ENCODE measurements at regions not wholly inside any gene's neighbourhood (a gene's known extent, or its start where the extent isn't known, plus 50 kb on each side); places are given as distances from the start of the nearest gene placed in this dataset.

- TF ChIP-seq ELK1 (IDR thresholded peaks at IDR 0.05; ENCODE audit: low read depth, low read length) (no peak), EP300 (IDR thresholded peaks at IDR 0.05; ENCODE audit: borderline replicate concordance in 1 of 2, control insufficient read depth in 1 of 2, low read depth in 2 of 2, low read length in 2 of 2) (no peak), TAF1 (IDR thresholded peaks at IDR 0.05; ENCODE audit: borderline replicate concordance, low read depth, low read length) (no peak), GABPA (IDR thresholded peaks at IDR 0.05; ENCODE audit: low read depth) (no peak)
Observed at GRCh38 chr4:8778760-8779159, 92.9 kb downstream of the HMX1 start.
